ENCODE measurements at regions not wholly inside any gene's neighbourhood (a gene's known extent, or its start where the extent isn't known, plus 50 kb on each side); places are given as distances from the start of the nearest gene placed in this dataset.

GRCh38 chr2:16260041-16260830, 319.9 kb downstream of the MYCN start:
- TF ChIP-seq CTCF (IDR thresholded peaks at IDR 0.05; ENCODE audit: insufficient read depth, low read length, poor library complexity, severe bottlenecking), result no peak
- TF ChIP-seq EZH2phosphoT487 (conservative IDR thresholded peaks at IDR 0.05; ENCODE audit: low read length), result no peak
